SK-N-SH (cell line): ENCODE measurements at regions not wholly inside any gene's neighbourhood (a gene's known extent, or its start where the extent isn't known, plus 50 kb on each side); places are given as distances from the start of the nearest gene placed in this dataset.

Source experiments
- CTCF ChIA-PET: fragments of 300-600, 350-600 bp; formaldehyde crosslinking; extraction: SDS; loops from one replicate; lab custom pipeline; 2021; lab: Yijun Ruan, JAX
- POLR2A ChIA-PET: fragments of 350-600 bp; sonication (Branson Sonifier 250); formaldehyde crosslinking; extraction: SDS; loops from one replicate; lab custom pipeline; 2020; ENCODE audit warnings: antibody characterized with exemption, inconsistent platforms; lab: Yijun Ruan, JAX
- DNase-seq: peaks from one replicate; pipeline ENCODE4 v3.0.0; 2012
- H2AFZ ChIP-seq: fragments of 200-600 bp; sonication (generic); 2 replicates; pipeline ENCODE4 v1.8.1; 2016; ENCODE audit warnings: antibody characterized with exemption, mild to moderate bottlenecking, low read depth
- H3F3A ChIP-seq: fragments of 200-600 bp; sonication (generic); replicated peaks from 2 replicates; pipeline ENCODE3; 2016; ENCODE audit warnings: antibody characterized with exemption, mild to moderate bottlenecking; ENCODE audit not compliant: insufficient read depth
- H3K27ac ChIP-seq, 2 experiments: fragments of 200-500 bp in 1 of 2; fragments of 200-600 bp in 1 of 2; sonication (Bioruptor generic) in 1 of 2; sonication (generic), shearing (Covaris generic) in 1 of 2; 2 replicates each; pipeline versions ENCODE4 v1.5.1 to v1.6.1; 2014 to 2016; ENCODE audit warnings: low read depth in 2 of 2, inconsistent platforms in 1 of 2, low read length in 1 of 2, mild to moderate bottlenecking in 1 of 2, mixed read lengths in 1 of 2
- H3K27me3 ChIP-seq: fragments of 200-600 bp; sonication (generic), shearing (Covaris generic); 2 replicates; pipeline ENCODE4 v1.6.1; 2016; ENCODE audit warnings: mixed run types; ENCODE audit not compliant: insufficient read depth
- H3K36me3 ChIP-seq, 2 experiments: fragments of 200-500 bp in 1 of 2; fragments of 200-600 bp in 1 of 2; sonication (Bioruptor generic) in 1 of 2; sonication (generic) in 1 of 2; replicated peaks in 1 of 2; 2 replicates each; pipeline versions ENCODE3 to v1.5.1; 2014 to 2016; ENCODE audit warnings: low read length in 1 of 2, mild to moderate bottlenecking in 1 of 2; ENCODE audit not compliant: insufficient read depth in 2 of 2, control insufficient read depth in 1 of 2
- H3K4me1 ChIP-seq, 2 experiments: fragments of 200-500 bp in 1 of 2; fragments of 200-600 bp in 1 of 2; sonication (Bioruptor generic) in 1 of 2; sonication (generic), shearing (Covaris generic) in 1 of 2; 2 replicates each; pipeline versions ENCODE4 v1.5.1 to v1.6.1; 2014 to 2016; ENCODE audit warnings: low read depth in 1 of 2, low read length in 1 of 2, mixed run types in 1 of 2; ENCODE audit not compliant: insufficient read depth in 2 of 2, control insufficient read depth in 1 of 2
- H3K4me2 ChIP-seq: fragments of 200-600 bp; sonication (generic), shearing (Covaris generic); 2 replicates; pipeline ENCODE4 v1.6.1; 2017; ENCODE audit warnings: mixed run types
- H3K4me3 ChIP-seq, 2 experiments: fragments of 200-500 bp in 1 of 2; fragments of 200-600 bp in 1 of 2; sonication (Bioruptor generic) in 1 of 2; sonication (generic), shearing (Covaris generic) in 1 of 2; 2 replicates each; pipeline versions ENCODE4 v1.5.1 to v1.8.1; 2014 to 2016; ENCODE audit warnings: low read depth in 2 of 2, inconsistent platforms in 1 of 2, low read length in 1 of 2, mild to moderate bottlenecking in 1 of 2, mixed read lengths in 1 of 2, moderate library complexity in 1 of 2
- H3K79me2 ChIP-seq: fragments of 200-600 bp; sonication (generic); 2 replicates; pipeline ENCODE4 v1.8.1; 2017; ENCODE audit warnings: mild to moderate bottlenecking; ENCODE audit not compliant: insufficient read depth
- H3K9ac ChIP-seq: fragments of 200-600 bp; sonication (generic); 2 replicates; pipeline ENCODE4 v1.6.1; 2017; ENCODE audit warnings: mixed run types
- H3K9me2 ChIP-seq: fragments of 200-600 bp; sonication (generic); 2 replicates; pipeline ENCODE4 v1.6.1; 2017; ENCODE audit warnings: mixed run types
- H3K9me3 ChIP-seq: fragments of 200-600 bp; sonication (generic); 2 replicates; pipeline ENCODE4 v1.6.1; 2017; ENCODE audit warnings: mixed run types, mild to moderate bottlenecking, moderate library complexity
- H4K20me1 ChIP-seq: fragments of 200-600 bp; sonication (generic); 2 replicates; pipeline ENCODE4 v1.6.1; 2017; ENCODE audit warnings: mild to moderate bottlenecking, mixed run types; ENCODE audit not compliant: insufficient read depth
- CHD2 ChIP-seq: fragments of 150-350 bp; IDR thresholded peaks from 2 replicates; pipeline ENCODE4 v1.6.1; 2018; ENCODE audit warnings: low read length; ENCODE audit not compliant: partially characterized antibody
- EP300 ChIP-seq, 2 experiments: IDR thresholded peaks; 2 replicates each; pipeline versions ENCODE4 v1.4.0 to v1.6.1; 2012; ENCODE audit warnings: borderline replicate concordance in 1 of 2, low read depth in 1 of 2, low read length in 1 of 2
- EZH2phosphoT487 ChIP-seq: fragments of 200-600 bp; sonication (generic); IDR thresholded peaks from 2 replicates; pipeline ENCODE4 v1.6.1; 2017; ENCODE audit warnings: low read depth, mixed run types, mild to moderate bottlenecking, antibody characterized with exemption, moderate library complexity, borderline replicate concordance
- FOSL2 ChIP-seq: IDR thresholded peaks from 2 replicates; pipeline ENCODE4 v1.4.0; 2012; ENCODE audit warnings: low read depth, mild to moderate bottlenecking, moderate library complexity, borderline replicate concordance
- FOXM1 ChIP-seq: IDR thresholded peaks from 2 replicates; pipeline ENCODE4 v1.4.0; 2012; ENCODE audit warnings: low read depth, mild to moderate bottlenecking
- GATA2 ChIP-seq: sonication (generic); formaldehyde crosslinking; IDR thresholded peaks from 2 replicates; pipeline ENCODE4 v1.5.0; 2020; ENCODE audit warnings: mild to moderate bottlenecking, missing genetic modification reagents
- IRF3 ChIP-seq: fragments of 150-350 bp; IDR thresholded peaks from 2 replicates; pipeline ENCODE4 v1.6.1; 2016; ENCODE audit warnings: mild to moderate bottlenecking, low read depth, low read length
- JUND ChIP-seq: IDR thresholded peaks from 2 replicates; pipeline ENCODE4 v1.4.0; 2012
- MEF2A ChIP-seq: IDR thresholded peaks from 2 replicates; pipeline ENCODE4 v1.4.0; 2012; ENCODE audit warnings: low read depth, borderline replicate concordance
- MXI1 ChIP-seq: IDR thresholded peaks from 2 replicates; pipeline ENCODE4 v1.6.1; 2012; ENCODE audit warnings: mild to moderate bottlenecking, low read depth, low read length, improper control_type of control experiment
- NRF1 ChIP-seq: IDR thresholded peaks from 2 replicates; pipeline ENCODE4 v1.6.1; 2012; ENCODE audit warnings: low read depth, mild to moderate bottlenecking, low read length
- RAD21 ChIP-seq: IDR thresholded peaks from 2 replicates; pipeline ENCODE4 v1.6.1; 2012; ENCODE audit warnings: mild to moderate bottlenecking, low read length
- RFX5 ChIP-seq: IDR thresholded peaks from 2 replicates; pipeline ENCODE4 v1.6.1; 2012; ENCODE audit warnings: mild to moderate bottlenecking, improper control_type of control experiment, low read length
- RXRA ChIP-seq: IDR thresholded peaks from 2 replicates; pipeline ENCODE4 v1.4.0; 2012; ENCODE audit warnings: low read depth, mild to moderate bottlenecking, borderline replicate concordance
- SMC3 ChIP-seq: IDR thresholded peaks from 2 replicates; pipeline ENCODE4 v1.6.1; 2012; ENCODE audit warnings: low read depth, low read length, improper control_type of control experiment
- TCF12 ChIP-seq: IDR thresholded peaks from 2 replicates; pipeline ENCODE4 v1.4.0; 2012
- TEAD4 ChIP-seq: IDR thresholded peaks from 2 replicates; pipeline ENCODE4 v1.4.0; 2012; ENCODE audit warnings: mild to moderate bottlenecking, borderline replicate concordance; ENCODE audit not compliant: insufficient read depth
- USF1 ChIP-seq: IDR thresholded peaks from 2 replicates; pipeline ENCODE4 v1.4.0; 2012; ENCODE audit warnings: low read depth, borderline replicate concordance
- YY1 ChIP-seq: IDR thresholded peaks from 2 replicates; pipeline ENCODE4 v1.4.0; 2012; ENCODE audit warnings: low read depth, mild to moderate bottlenecking
- WGBS: methylation state at CpG from one replicate; pipeline ENCODE4 v1.1.6; 2017; ENCODE audit warnings: low lambda C conversion rate; 5-methylcytosine and 5-hydroxymethylcytosine counted together
- TF ChIP-seq, protein P1 (sequence below): fragments of 200-600 bp; sonication (generic); IDR thresholded peaks from 2 replicates; pipeline ENCODE4 v1.6.1; 2017; ENCODE audit warnings: antibody characterized with exemption, mild to moderate bottlenecking, moderate library complexity

DNA sequence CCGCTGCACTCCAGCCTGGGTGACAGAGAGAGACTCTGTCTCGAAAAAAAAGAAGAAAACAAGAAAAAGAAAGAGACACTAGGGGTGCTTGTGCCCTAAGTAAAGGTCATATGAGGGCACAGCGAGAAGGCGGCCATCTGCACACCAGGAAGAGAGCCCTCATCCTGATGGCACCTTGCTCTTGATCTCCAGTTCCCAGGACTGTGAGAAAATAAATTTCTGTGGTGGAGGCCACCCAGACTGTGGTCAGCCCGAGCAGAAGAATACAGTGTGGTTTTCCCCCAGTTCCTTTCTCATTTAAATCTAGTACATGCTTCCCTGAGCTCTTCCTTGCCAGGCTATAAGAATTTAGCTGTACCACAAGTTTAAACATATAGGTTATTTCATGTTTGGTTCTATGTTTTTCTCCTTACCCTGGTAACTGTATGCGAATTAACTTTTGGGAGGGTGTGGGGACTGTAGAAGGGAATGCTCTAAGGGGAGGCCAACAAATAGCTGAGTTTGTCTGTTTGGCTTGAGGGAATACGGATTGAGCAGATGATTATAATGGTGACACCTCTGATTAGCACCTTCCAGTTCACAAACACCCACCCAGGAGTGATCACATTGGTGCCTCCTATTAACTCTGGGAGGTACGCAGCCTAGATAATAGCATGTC, 119.6 kb upstream of the ERRFI1 start:
- Histone ChIP-seq H3K4me1 (no peaks in the 10 kb centered on the region), H2AFZ (no peak overlapping the region), H3K79me2 (no peaks in the 10 kb centered on the region), H3K27ac (no peak overlapping the region), H3K27me3 (no peaks in the 10 kb centered on the region), H3K36me3 (no peaks in the 10 kb centered on the region), H4K20me1 (no peaks in the 10 kb centered on the region), H3K9me3 (no peaks in the 10 kb centered on the region)
- TF ChIP-seq, protein P1, sequence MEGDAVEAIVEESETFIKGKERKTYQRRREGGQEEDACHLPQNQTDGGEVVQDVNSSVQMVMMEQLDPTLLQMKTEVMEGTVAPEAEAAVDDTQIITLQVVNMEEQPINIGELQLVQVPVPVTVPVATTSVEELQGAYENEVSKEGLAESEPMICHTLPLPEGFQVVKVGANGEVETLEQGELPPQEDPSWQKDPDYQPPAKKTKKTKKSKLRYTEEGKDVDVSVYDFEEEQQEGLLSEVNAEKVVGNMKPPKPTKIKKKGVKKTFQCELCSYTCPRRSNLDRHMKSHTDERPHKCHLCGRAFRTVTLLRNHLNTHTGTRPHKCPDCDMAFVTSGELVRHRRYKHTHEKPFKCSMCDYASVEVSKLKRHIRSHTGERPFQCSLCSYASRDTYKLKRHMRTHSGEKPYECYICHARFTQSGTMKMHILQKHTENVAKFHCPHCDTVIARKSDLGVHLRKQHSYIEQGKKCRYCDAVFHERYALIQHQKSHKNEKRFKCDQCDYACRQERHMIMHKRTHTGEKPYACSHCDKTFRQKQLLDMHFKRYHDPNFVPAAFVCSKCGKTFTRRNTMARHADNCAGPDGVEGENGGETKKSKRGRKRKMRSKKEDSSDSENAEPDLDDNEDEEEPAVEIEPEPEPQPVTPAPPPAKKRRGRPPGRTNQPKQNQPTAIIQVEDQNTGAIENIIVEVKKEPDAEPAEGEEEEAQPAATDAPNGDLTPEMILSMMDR: no peak
- TF ChIP-seq EZH2phosphoT487 (no peak), MXI1 (no peak), YY1 (no peak), EP300 (IDR thresholded peaks at IDR 0.05; ENCODE audit: borderline replicate concordance in 1 of 2, low read depth in 1 of 2, low read length in 1 of 2) (no peak), USF1 (no peak), IRF3 (no peak), TCF12 (no peak), NRF1 (no peak), MEF2A (no peak), GATA2 (no peak), RAD21 (no peak), JUND (no peak), SMC3 (no peak)
- TF ChIP-seq, all 33 proteins: peak for 0
- H3K4me2 ChIP-seq: no peak overlapping the region
- CTCF ChIA-PET: interaction anchor here (1.5 kb wide), 1 partner anchor 131 kb away, joined by 3 read pairs; no protein-coding TSS in a partner anchor
- no peak overlapping the region for H3K4me3 ChIP-seq
- POLR2A ChIA-PET: no interaction called here
- no peak overlapping the region for H3K9ac ChIP-seq
- H3F3A ChIP-seq: peaks cover 5% of the 10 kb centered on the region
- DNase-seq: no peak
- WGBS: 81% methylated on average over 8 of the region's 8 CpGs
- H3K9me2 ChIP-seq: no peaks in the 10 kb centered on the region

DNA sequence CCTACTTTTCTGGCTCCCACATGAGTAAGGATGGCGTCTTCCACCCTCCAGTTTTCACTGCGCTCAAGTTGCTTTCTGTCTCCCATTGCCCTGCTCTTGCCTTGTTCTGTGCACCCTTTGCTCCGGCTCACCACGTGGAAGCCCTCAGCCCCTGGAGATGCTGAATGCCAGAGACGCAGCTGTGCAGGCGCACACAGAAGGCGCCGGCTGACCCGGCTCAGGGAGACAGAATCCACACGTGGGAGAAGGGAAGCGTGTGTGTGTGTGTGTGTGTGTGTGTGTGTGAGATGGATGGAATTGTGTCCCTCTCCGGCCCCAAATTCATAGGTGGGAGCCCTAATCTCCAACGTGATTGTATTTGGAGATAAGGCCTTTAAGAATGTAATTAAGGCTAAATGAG, 118.2 kb upstream of the ERRFI1 start:
- Histone ChIP-seq H3K27me3 (no peaks in the 10 kb centered on the region), H3K36me3 (no peaks in the 10 kb centered on the region), H3K9me3 (no peaks in the 10 kb centered on the region), H3K9me2 (no peaks in the 10 kb centered on the region), H3K4me3 (no peak overlapping the region), H3F3A (peaks cover 5% of the 10 kb centered on the region), H3K4me1 (no peaks in the 10 kb centered on the region), H3K9ac (no peak overlapping the region), H4K20me1 (no peaks in the 10 kb centered on the region), H2AFZ (no peak overlapping the region), H3K79me2 (no peaks in the 10 kb centered on the region), H3K4me2 (no peak overlapping the region), H3K27ac (no peak overlapping the region)
- TF ChIP-seq RFX5 (no peak), JUND (no peak), TEAD4 (no peak), RXRA (no peak), FOXM1 (no peak), IRF3 (no peak), FOSL2 (no peak), RAD21 (no peak), SMC3 (no peak), MEF2A (no peak), CHD2 (no peak)
- ChIA-PET CTCF (no interaction called here), POLR2A (no interaction called here)
- whole genome bisulfite sequencing: 88% methylated on average over 13 of the region's 13 CpGs
- DNase-seq: no peak
